Neural progenitor cell (in vitro differentiated cells): ENCODE measurements at regions not wholly inside any gene's neighbourhood (a gene's known extent, or its start where the extent isn't known, plus 50 kb on each side); places are given as distances from the start of the nearest gene placed in this dataset.

Experiments used
- CTCF ChIP-seq: fragments of 200-600 bp; sonication (generic); IDR thresholded peaks from 2 replicates; pipeline ENCODE4 v1.5.1; 2017; ENCODE audit warnings: antibody characterized with exemption, mild to moderate bottlenecking
- EZH2 ChIP-seq: fragments of 200-600 bp; sonication (generic); IDR thresholded peaks from 2 replicates; pipeline ENCODE4 v1.6.1; 2017; ENCODE audit warnings: antibody characterized with exemption, mild to moderate bottlenecking, moderate library complexity
- EZH2phosphoT487 ChIP-seq: fragments of 200-600 bp; sonication (generic); IDR thresholded peaks from 2 replicates; pipeline ENCODE4 v1.6.1; 2017; ENCODE audit warnings: antibody characterized with exemption

- TF ChIP-seq CTCF (no peak), EZH2phosphoT487 (no peak), EZH2 (no peak)
These were observed 264.0 kb downstream of the ARL4A start for GRCh38 chr7:12951397-12951801.
